HCT116 (cell line): ENCODE measurements at regions not wholly inside any gene's neighbourhood (a gene's known extent, or its start where the extent isn't known, plus 50 kb on each side); places are given as distances from the start of the nearest gene placed in this dataset.

Experiments
- ATAC-seq: fragments of 200-7000 bp; cut with Tn5 transposase; 2 replicates; pipeline ENCODE4 v1.9.1; 2020; ENCODE audit warnings: mild to moderate bottlenecking, moderate library complexity
- BruUV-seq: library from RNA; stranded (reverse); fragments of 400-500 nt; replicated peaks from 2 replicates; lab custom pipeline; 2021; lab: Mats Ljungman, UMichigan
- CTCF ChIA-PET: fragments of 300-600 bp; sonication (Branson Sonifier 250); formaldehyde crosslinking; loops from one replicate; lab custom pipeline; 2021; ENCODE audit warnings: antibody characterized with exemption; lab: Charles Lee
- POLR2A ChIA-PET: fragments of 300-600, 350-600 bp; sonication (Branson Sonifier 250); formaldehyde crosslinking; loops from one replicate; lab custom pipeline; 2021; ENCODE audit warnings: antibody characterized with exemption; lab: Charles Lee
- RAD21 ChIA-PET, 2 experiments: fragments of 300-600 bp; sonication (Branson Sonifier 250); formaldehyde crosslinking; loops; one replicate each; lab custom pipeline; 2023; ENCODE audit warnings: low total read pairs in 2 of 2; ENCODE audit not compliant: uncharacterized antibody in 2 of 2, unreplicated experiment in 2 of 2, low non-redundant PET in 1 of 2; lab: Charles Lee
- DNase-seq: peaks from one replicate; pipeline ENCODE4 v3.0.0-alpha.2; 2010; ENCODE audit warnings: low read depth, low spot score
- H2AFZ ChIP-seq: fragments of 200-600 bp; shearing (Covaris generic), sonication (generic); 2 replicates; pipeline ENCODE4 v1.6.1; 2017; ENCODE audit warnings: low read depth, mixed run types, mixed read lengths, antibody characterized with exemption, low read length; ENCODE audit not compliant: poor library complexity, severe bottlenecking
- H3K27ac ChIP-seq: 2 replicates; pipeline ENCODE4 v1.5.1; 2012; ENCODE audit warnings: low read depth, low read length
- H3K27me3 ChIP-seq: fragments of 200-600 bp; sonication (generic); 2 replicates; pipeline ENCODE4 v1.6.1; 2016; ENCODE audit warnings: mixed run types, low read length, mixed read lengths; ENCODE audit not compliant: insufficient read depth
- H3K36me3 ChIP-seq, 2 experiments: fragments of 200-500 bp in 1 of 2; fragments of 200-600 bp in 1 of 2; sonication (Bioruptor generic) in 1 of 2; sonication (generic) in 1 of 2; 2 replicates each; pipeline versions ENCODE4 v1.5.1 to v1.6.1; 2014 to 2016; ENCODE audit warnings: low read length in 2 of 2, inconsistent platforms in 1 of 2, mixed read lengths in 1 of 2, mixed run types in 1 of 2; ENCODE audit not compliant: insufficient read depth in 2 of 2, control insufficient read depth in 1 of 2
- H3K4me1 ChIP-seq, 2 experiments: fragments of 200-600 bp in 1 of 2; sonication (generic) in 1 of 2; 2 replicates each; pipeline versions ENCODE4 v1.5.1 to v1.6.1; 2012 to 2017; ENCODE audit warnings: low read length in 2 of 2, inconsistent platforms in 1 of 2, mild to moderate bottlenecking in 1 of 2, mixed read lengths in 1 of 2, mixed run types in 1 of 2, moderate library complexity in 1 of 2; ENCODE audit not compliant: insufficient read depth in 2 of 2, control insufficient read depth in 1 of 2
- H3K4me2 ChIP-seq: fragments of 200-600 bp; sonication (generic); 2 replicates; pipeline ENCODE4 v1.6.1; 2017; ENCODE audit warnings: mixed run types, low read length, mixed read lengths
- H3K4me3 ChIP-seq, 2 experiments: fragments of 200-600 bp in 1 of 2; sonication (generic) in 1 of 2; replicated peaks in 1 of 2; 2 replicates each; pipeline ENCODE4 v1.5.1; 2011 to 2016; ENCODE audit warnings: low read length in 2 of 2, control low read depth in 1 of 2, low read depth in 1 of 2, mild to moderate bottlenecking in 1 of 2, mixed read lengths in 1 of 2, mixed run types in 1 of 2
- H3K79me2 ChIP-seq: fragments of 200-600 bp; sonication (generic); 2 replicates; pipeline ENCODE4 v1.6.1; 2017; ENCODE audit warnings: mild to moderate bottlenecking, mixed run types, low read length, moderate library complexity, mixed read lengths; ENCODE audit not compliant: insufficient read depth
- H3K9ac ChIP-seq: fragments of 200-600 bp; sonication (generic); 2 replicates; pipeline ENCODE4 v1.6.1; 2016; ENCODE audit warnings: low read length, mixed read lengths
- H3K9me2 ChIP-seq: fragments of 200-600 bp; sonication (generic), shearing (Covaris generic); 2 replicates; pipeline ENCODE4 v1.6.1; 2017; ENCODE audit warnings: mixed run types, mild to moderate bottlenecking, moderate library complexity; ENCODE audit not compliant: insufficient read depth
- H3K9me3 ChIP-seq, 2 experiments: fragments of 200-500 bp in 1 of 2; fragments of 200-600 bp in 1 of 2; sonication (Bioruptor generic) in 1 of 2; sonication (generic) in 1 of 2; 2 replicates each; pipeline ENCODE4 v1.6.1; 2014 to 2017; ENCODE audit warnings: low read length in 2 of 2, mixed read lengths in 2 of 2, inconsistent platforms in 1 of 2, low read depth in 1 of 2, mild to moderate bottlenecking in 1 of 2, mixed run types in 1 of 2, moderate library complexity in 1 of 2; ENCODE audit not compliant: control insufficient read depth in 1 of 2, insufficient read depth in 1 of 2
- H4K20me1 ChIP-seq: fragments of 200-600 bp; sonication (generic), shearing (Covaris generic); 2 replicates; pipeline ENCODE4 v1.6.1; 2017; ENCODE audit warnings: mixed run types, mild to moderate bottlenecking, moderate library complexity; ENCODE audit not compliant: insufficient read depth
- ATF3 ChIP-seq: IDR thresholded peaks from 2 replicates; pipeline ENCODE4 v1.6.1; 2012
- CBX3 ChIP-seq: IDR thresholded peaks from 2 replicates; pipeline ENCODE4 v1.6.1; 2012; ENCODE audit warnings: low read depth
- ELF1 ChIP-seq: IDR thresholded peaks from 2 replicates; pipeline ENCODE4 v1.6.1; 2012; ENCODE audit warnings: low read depth, borderline replicate concordance
- EZH2phosphoT487 ChIP-seq: fragments of 200-600 bp; IDR thresholded peaks from 2 replicates; pipeline ENCODE4 v1.6.1; 2018; ENCODE audit warnings: antibody characterized with exemption, borderline replicate concordance
- FOSL1 ChIP-seq: IDR thresholded peaks from 2 replicates; pipeline ENCODE4 v1.6.1; 2012; ENCODE audit warnings: low read depth
- JUND ChIP-seq: IDR thresholded peaks from 2 replicates; pipeline ENCODE4 v1.6.1; 2012
- POLR2A ChIP-seq: IDR thresholded peaks from 2 replicates; pipeline ENCODE4 v1.7.0; 2011; ENCODE audit warnings: borderline replicate concordance; ENCODE audit not compliant: insufficient read depth, insufficient read length; ENCODE audit errors: extremely low read depth
- RAD21 ChIP-seq: IDR thresholded peaks from 2 replicates; pipeline ENCODE4 v1.6.1; 2012; ENCODE audit warnings: low read depth, mild to moderate bottlenecking
- REST ChIP-seq: IDR thresholded peaks from 2 replicates; pipeline ENCODE4 v1.6.1; 2012; ENCODE audit warnings: low read depth
- SIN3A ChIP-seq: IDR thresholded peaks from 2 replicates; pipeline ENCODE4 v1.6.1; 2012; ENCODE audit warnings: low read depth
- SP1 ChIP-seq: IDR thresholded peaks from 2 replicates; pipeline ENCODE4 v1.6.1; 2012; ENCODE audit warnings: low read depth
- TCF7L2 ChIP-seq: IDR thresholded peaks from 2 replicates; pipeline ENCODE4 v1.7.0; 2011; ENCODE audit warnings: borderline replicate concordance, inconsistent platforms; ENCODE audit not compliant: insufficient read depth, insufficient read length; ENCODE audit errors: extremely low read depth
- YY1 ChIP-seq: IDR thresholded peaks from 2 replicates; pipeline ENCODE4 v1.6.1; 2011; ENCODE audit warnings: low read length, low read depth, moderate library complexity, mild to moderate bottlenecking; ENCODE audit not compliant: insufficient replicate concordance; ENCODE audit errors: extremely low read depth
- ZBTB33 ChIP-seq: IDR thresholded peaks from 2 replicates; pipeline ENCODE4 v1.6.1; 2011; ENCODE audit warnings: mild to moderate bottlenecking, low read length, moderate library complexity; ENCODE audit not compliant: insufficient replicate concordance; ENCODE audit errors: extremely low read depth
- ZFX ChIP-seq: fragments of 450-650 bp; IDR thresholded peaks from 2 replicates; pipeline ENCODE4 v1.6.1; 2017
- intact Hi-C: fragments of 100-400 bp; cut with micrococcal nuclease; formaldehyde crosslinking; loops from 2 replicates; pipeline ENCODE4 v1.10.0; 2022
- TF ChIP-seq, protein P1 (sequence below), 3 experiments: fragments of 200-600 bp in 1 of 3; sonication (generic) in 1 of 3; IDR thresholded peaks in 2 of 3; conservative IDR thresholded peaks in 1 of 3; 2 replicates each; pipeline ENCODE4 v1.5.1; 2012 to 2017; ENCODE audit warnings: low read depth in 2 of 3, low read length in 2 of 3, antibody characterized with exemption in 1 of 3, borderline replicate concordance in 1 of 3, control low read depth in 1 of 3, mild to moderate bottlenecking in 1 of 3, mixed read lengths in 1 of 3, mixed run types in 1 of 3, moderate library complexity in 1 of 3; ENCODE audit not compliant: insufficient read depth in 1 of 3
- TF ChIP-seq, protein P2 (sequence below): IDR thresholded peaks from 2 replicates; pipeline ENCODE4 v1.6.1; 2012

- Histone ChIP-seq H3K4me2 (no peak overlapping the region), H4K20me1 (no peaks in the 10 kb centered on the region)
- intact Hi-C loops = no loop called here
- RAD21 ChIA-PET = no interaction called here
- TF ChIP-seq CBX3 = no peak
- TF ChIP-seq ZBTB33 = no peak
- no peak for TF ChIP-seq TCF7L2
- TF ChIP-seq POLR2A = no peak
- TF ChIP-seq, protein P1, sequence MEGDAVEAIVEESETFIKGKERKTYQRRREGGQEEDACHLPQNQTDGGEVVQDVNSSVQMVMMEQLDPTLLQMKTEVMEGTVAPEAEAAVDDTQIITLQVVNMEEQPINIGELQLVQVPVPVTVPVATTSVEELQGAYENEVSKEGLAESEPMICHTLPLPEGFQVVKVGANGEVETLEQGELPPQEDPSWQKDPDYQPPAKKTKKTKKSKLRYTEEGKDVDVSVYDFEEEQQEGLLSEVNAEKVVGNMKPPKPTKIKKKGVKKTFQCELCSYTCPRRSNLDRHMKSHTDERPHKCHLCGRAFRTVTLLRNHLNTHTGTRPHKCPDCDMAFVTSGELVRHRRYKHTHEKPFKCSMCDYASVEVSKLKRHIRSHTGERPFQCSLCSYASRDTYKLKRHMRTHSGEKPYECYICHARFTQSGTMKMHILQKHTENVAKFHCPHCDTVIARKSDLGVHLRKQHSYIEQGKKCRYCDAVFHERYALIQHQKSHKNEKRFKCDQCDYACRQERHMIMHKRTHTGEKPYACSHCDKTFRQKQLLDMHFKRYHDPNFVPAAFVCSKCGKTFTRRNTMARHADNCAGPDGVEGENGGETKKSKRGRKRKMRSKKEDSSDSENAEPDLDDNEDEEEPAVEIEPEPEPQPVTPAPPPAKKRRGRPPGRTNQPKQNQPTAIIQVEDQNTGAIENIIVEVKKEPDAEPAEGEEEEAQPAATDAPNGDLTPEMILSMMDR (IDR thresholded peaks at IDR 0.05 in 2 of 3, conservative IDR thresholded peaks at IDR 0.05 in 1 of 3; ENCODE audit: borderline replicate concordance in 1 of 3, insufficient read depth in 1 of 3, low read depth in 2 of 3, low read length in 2 of 3) = no peak
- no peak for TF ChIP-seq ZFX
- TF ChIP-seq JUND = no peak
- no peak for TF ChIP-seq ELF1
- TF ChIP-seq, protein P2, sequence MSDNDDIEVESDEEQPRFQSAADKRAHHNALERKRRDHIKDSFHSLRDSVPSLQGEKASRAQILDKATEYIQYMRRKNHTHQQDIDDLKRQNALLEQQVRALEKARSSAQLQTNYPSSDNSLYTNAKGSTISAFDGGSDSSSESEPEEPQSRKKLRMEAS = no peak
- no peak for TF ChIP-seq FOSL1
- no peak for TF ChIP-seq EZH2phosphoT487
- TF ChIP-seq SP1 = no peak
- no peak for TF ChIP-seq ATF3
- no peak for TF ChIP-seq RAD21
- no peak for TF ChIP-seq YY1
- no peak for TF ChIP-seq SIN3A
- TF ChIP-seq REST = no peak
- TF ChIP-seq, all 23 proteins: peak for 0
- CTCF ChIA-PET = no interaction called here
- no peaks in the 10 kb centered on the region for H3K27me3 ChIP-seq
- no peaks in the 10 kb centered on the region for H3K9me2 ChIP-seq
- no peaks in the 10 kb centered on the region for H3K36me3 ChIP-seq
- no peak overlapping the region for H3K9ac ChIP-seq
- H2AFZ ChIP-seq = no peak overlapping the region
- BruUV-seq = no TSS peak
- ATAC-seq (no peak), DNase-seq (no peak)
- no peaks in the 10 kb centered on the region for H3K79me2 ChIP-seq
- H3K4me3 ChIP-seq = no peak overlapping the region
- POLR2A ChIA-PET = no interaction called here
- no peak overlapping the region for H3K27ac ChIP-seq
- H3K4me1 ChIP-seq = peaks cover 3 to 8% of the 10 kb centered on the region in 2 experiments; a peak in 2 of 4 replicates
- H3K9me3 ChIP-seq = no peaks in the 10 kb centered on the region
Observed at GRCh38 chr3:139259398-139259797, 84.4 kb upstream of the MRPS22 start.
